Activated naive CD4-positive, alpha-beta T cell treated with anti-CD3 and anti-CD28 coated beads, Interleukin-2, amount 50 U/mL, for 24 hours (primary cell): ENCODE measurements at regions not wholly inside any gene's neighbourhood (a gene's known extent, or its start where the extent isn't known, plus 50 kb on each side); places are given as distances from the start of the nearest gene placed in this dataset.

ENCODE experiments used
- H3K27ac Mint-ChIP-seq: one replicate; pipeline ENCODE4 v1.8.0; 2021; ENCODE audit warnings: mild to moderate bottlenecking, mixed read lengths
- H3K27me3 Mint-ChIP-seq: one replicate; pipeline ENCODE4 v1.8.0; 2021; ENCODE audit warnings: mixed read lengths
- H3K36me3 Mint-ChIP-seq: one replicate; pipeline ENCODE4 v1.8.0; 2021; ENCODE audit warnings: mixed read lengths
- H3K4me1 Mint-ChIP-seq: one replicate; pipeline ENCODE4 v1.8.0; 2021; ENCODE audit warnings: mixed read lengths
- H3K4me3 Mint-ChIP-seq: one replicate; pipeline ENCODE4 v1.8.0; 2021; ENCODE audit warnings: mild to moderate bottlenecking, mixed read lengths
- H3K9me3 Mint-ChIP-seq: one replicate; pipeline ENCODE4 v1.8.0; 2021; ENCODE audit warnings: mixed read lengths

DNA sequence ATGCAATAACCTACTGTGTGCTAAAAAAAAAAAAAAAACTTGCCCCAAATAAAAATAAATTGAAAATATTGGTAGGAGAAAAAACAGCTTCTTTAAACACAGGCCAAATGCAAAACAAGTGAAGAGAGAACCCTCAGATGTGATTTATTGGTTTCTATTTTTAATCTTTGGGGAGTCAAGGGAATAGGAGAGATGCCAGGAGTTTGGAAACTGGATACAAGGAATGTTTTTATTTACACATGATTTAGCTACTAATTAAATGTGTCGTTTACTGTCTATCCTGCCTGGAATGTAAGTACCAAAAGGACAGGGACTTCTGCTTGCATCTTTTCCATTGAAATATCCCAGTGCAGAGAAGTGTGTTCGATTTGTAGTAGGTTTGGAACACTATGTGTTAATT is 810.7 kb downstream of the MAFB start:
- H3K27me3 Mint-ChIP-seq, result peaks cover 4% of the 10 kb centered on the region
- no peaks in the 10 kb centered on the region for H3K36me3 Mint-ChIP-seq
- H3K4me3 Mint-ChIP-seq, result no peak overlapping the region
- no peaks in the 10 kb centered on the region for H3K4me1 Mint-ChIP-seq
- no peak overlapping the region for H3K27ac Mint-ChIP-seq
- H3K9me3 Mint-ChIP-seq, result no peaks in the 10 kb centered on the region

DNA sequence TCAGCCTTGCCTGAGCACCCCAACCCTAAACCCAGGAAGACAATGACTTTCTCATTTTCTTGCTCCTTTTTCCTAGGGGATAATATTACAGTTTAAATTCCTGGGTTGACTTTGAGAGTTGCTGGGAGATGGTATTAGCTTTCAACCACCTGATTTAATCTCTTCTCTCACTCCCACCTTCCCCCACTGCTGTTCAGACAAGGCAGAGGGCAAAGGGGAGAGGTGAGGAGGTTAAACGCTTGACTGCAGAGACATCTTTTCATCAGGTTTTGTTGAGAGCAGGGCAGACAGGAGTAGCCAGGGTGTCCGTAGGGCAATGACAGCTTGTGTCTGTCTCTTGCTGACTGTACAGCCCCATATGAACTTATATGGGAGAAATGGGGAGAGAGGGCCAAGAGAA is 811.2 kb downstream of the MAFB start:
- Mint-ChIP-seq H3K4me3 (no peak overlapping the region), H3K27me3 (peaks cover 4% of the 10 kb centered on the region), H3K4me1 (no peaks in the 10 kb centered on the region), H3K27ac (no peak overlapping the region), H3K9me3 (no peaks in the 10 kb centered on the region), H3K36me3 (no peaks in the 10 kb centered on the region)

DNA sequence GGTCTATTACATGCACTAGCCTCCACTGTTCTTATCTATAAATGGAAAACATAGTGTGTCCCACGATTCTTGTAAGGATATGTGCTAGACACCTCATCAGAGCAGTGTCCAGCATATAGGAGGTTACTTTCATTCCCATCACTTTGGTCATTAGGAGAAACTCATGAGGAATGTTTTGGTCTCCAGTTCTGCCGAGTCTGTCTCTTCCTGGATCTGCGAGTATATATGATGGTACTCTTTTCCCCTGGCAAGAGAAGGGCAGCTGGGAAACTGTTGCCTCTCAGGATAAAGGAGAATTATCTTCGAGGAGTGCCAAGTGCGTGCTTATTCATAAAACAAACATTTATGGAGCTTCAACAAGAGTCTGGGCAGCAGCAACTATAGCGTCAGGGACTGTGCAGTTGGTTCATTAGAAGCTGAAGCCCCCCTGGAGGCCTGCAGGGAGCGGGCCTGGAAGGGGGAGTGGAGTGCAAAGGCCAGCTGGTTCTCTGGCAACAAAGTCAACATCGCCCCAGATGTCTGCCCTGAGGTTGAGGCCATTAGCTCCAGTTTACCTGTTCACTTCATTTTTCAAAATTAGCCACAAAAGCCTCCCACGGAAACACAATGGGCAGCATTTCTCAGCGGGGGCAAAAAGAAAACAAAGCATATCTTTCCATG is 811.9 kb downstream of the MAFB start:
- Mint-ChIP-seq H3K36me3 (no peaks in the 10 kb centered on the region), H3K4me1 (no peaks in the 10 kb centered on the region), H3K27me3 (peaks cover 4% of the 10 kb centered on the region), H3K4me3 (no peak overlapping the region), H3K27ac (no peak overlapping the region), H3K9me3 (no peaks in the 10 kb centered on the region)

DNA sequence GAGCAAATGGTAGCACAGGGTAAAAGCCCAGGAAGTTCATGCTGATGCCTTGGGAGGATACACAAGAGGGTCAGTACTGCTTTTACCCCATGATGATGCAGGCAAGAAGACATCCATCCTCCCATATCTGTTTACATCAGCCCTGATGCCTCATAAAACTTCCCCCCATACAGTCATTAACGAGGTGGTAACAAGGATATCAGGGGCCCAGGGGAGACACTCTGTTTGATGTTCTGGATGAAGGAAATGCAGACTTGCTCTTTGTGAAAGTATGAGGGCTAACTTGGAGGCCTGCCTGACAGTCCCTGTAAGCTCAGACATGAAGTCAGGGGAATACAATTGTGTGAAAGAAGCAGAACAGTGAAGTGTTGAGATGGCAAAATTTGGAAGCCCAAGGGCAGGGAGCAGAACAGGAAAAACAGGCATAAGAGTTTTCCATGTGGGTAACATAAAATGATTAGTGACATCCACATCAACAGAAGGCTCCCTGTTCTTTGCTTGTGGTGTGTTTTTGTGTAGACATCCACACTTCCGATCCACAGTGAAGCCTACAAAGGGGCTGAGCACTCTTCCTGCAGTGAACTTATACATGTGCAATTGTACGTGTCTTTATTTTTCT is 813.4 kb downstream of the MAFB start:
- Mint-ChIP-seq H3K27me3 (peaks cover 4% of the 10 kb centered on the region), H3K36me3 (no peaks in the 10 kb centered on the region), H3K9me3 (no peaks in the 10 kb centered on the region), H3K4me1 (no peaks in the 10 kb centered on the region), H3K27ac (no peak overlapping the region), H3K4me3 (no peak overlapping the region)

DNA sequence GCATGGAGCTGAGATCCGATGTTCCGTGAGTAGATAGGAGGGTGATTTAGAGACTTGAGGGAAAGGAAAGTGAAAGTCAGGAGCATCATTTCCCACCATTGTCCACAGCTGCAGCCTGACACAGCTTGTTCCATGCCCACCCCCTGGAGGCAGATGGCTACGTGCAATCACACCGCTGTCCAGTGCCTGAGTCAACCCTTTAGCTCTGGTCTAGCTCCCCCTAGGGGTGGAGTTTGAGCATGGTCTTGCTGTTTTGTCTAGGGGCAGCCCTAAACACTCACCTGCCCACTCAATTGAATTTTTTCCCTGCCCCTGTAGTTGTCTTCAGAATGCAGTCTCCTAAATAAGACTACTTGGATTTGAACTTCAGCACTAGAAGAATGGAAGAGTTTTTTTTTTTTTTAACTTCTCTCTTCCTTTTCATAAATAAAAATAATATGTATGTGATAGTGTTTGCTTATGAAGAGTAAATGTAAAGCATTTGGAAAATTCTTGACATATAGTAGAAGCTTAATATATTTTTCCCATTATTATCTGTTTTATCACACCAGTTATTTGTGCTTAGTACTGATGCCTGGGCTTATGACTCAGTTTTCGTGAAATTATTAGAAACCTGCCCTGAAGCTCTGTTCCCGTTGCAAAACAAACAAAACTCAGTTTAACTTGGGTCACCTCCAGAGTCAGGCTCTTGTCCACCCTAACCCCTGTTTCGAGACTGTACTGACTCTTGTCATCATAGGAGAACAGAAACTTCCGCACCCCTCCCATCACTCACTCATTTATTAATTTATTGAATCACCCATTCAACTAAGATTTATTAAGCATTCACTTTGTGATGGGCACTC is 814.8 kb downstream of the MAFB start:
- Mint-ChIP-seq H3K27me3 (peaks cover 4% of the 10 kb centered on the region), H3K27ac (no peak overlapping the region), H3K4me1 (no peaks in the 10 kb centered on the region), H3K4me3 (no peak overlapping the region), H3K9me3 (no peaks in the 10 kb centered on the region), H3K36me3 (no peaks in the 10 kb centered on the region)

DNA sequence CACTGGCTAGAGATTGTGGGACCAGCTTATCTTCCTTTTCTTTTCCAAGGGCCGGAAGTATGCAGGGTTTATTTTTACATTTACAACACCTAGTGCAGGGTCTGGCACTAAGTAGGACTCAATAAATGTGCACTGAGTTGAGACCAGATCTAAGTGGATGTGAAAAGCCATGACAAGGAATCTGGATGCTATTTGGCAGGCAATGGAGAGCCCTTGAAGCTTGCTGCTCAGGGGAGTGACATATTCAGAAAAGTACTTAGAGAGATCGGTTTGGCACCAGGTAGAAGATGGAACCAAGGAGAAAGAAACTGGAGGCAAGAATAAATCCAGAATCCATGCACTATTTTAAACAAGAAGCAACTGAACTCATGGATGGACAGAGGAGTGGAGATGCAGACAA is 815.8 kb downstream of the MAFB start:
- Mint-ChIP-seq H3K36me3 (no peaks in the 10 kb centered on the region), H3K4me1 (no peaks in the 10 kb centered on the region), H3K9me3 (no peaks in the 10 kb centered on the region), H3K27ac (no peak overlapping the region), H3K27me3 (peaks cover 4% of the 10 kb centered on the region), H3K4me3 (no peak overlapping the region)

DNA sequence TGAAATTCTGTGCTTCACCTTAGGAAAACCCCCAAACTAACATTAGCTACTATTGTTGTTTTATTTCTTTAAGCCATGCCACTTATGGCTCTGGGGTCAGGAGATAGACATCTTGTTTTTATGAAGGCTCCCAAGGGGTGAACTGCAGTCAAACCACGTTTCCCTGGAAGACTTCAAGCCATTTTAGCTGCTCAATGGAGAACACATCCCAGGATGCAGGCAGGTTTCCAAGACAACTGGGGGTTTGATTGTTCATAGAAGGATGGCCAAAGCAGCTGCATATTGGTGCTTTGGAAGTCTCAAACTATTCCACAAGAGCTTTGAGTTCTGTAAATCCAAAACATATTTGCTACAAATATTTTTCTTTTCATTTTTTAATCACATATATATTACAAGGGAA is 818.0 kb downstream of the MAFB start:
- Mint-ChIP-seq H3K27ac (no peak overlapping the region), H3K4me3 (no peak overlapping the region), H3K36me3 (no peaks in the 10 kb centered on the region), H3K4me1 (no peaks in the 10 kb centered on the region), H3K9me3 (peaks cover 5% of the 10 kb centered on the region), H3K27me3 (no peaks in the 10 kb centered on the region)

DNA sequence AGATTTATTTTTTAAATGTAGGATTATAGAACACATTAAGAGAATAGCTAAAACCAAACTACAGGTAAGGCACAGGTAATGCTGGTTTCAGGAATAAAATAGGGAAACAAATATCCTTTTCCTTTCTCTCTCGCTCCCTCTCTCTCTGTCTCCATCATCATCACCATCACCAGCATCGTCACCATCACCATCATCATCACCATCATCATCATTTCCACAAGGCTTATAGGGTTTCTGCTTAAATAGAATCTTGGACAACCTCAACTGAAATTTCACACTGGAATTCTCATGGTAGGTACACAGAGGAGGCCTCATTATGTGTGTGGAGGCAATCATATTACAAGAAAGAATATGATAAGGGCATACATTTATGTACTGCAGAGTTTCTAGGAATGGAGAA is 823.6 kb downstream of the MAFB start:
- H3K36me3 Mint-ChIP-seq, result no peaks in the 10 kb centered on the region
- no peak overlapping the region for H3K27ac Mint-ChIP-seq
- no peaks in the 10 kb centered on the region for H3K4me1 Mint-ChIP-seq
- H3K9me3 Mint-ChIP-seq, result peaks cover 5% of the 10 kb centered on the region
- no peak overlapping the region for H3K4me3 Mint-ChIP-seq
- H3K27me3 Mint-ChIP-seq, result no peaks in the 10 kb centered on the region

DNA sequence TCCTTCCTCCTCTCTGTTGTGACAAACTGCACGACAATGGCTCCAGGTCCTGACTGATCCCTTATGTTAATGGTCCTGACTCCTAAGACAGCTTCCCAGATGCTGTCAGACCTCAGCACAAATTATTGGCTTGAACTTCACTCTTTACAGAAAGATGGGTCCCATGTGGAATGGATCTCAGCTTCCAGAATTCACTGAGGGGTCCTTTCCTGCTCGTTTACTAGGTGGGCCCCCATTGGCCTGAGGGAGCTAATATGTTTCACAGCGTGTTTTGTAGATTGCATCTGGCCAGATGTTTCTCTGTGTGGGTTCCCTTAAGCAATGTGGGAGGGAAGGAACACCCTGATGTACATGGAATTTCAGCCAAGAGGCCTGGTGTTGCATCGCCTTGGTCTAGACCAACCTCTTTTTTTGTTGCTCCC is 826.6 kb downstream of the MAFB start:
- Mint-ChIP-seq H3K4me3 (no peak overlapping the region), H3K9me3 (peaks cover 5% of the 10 kb centered on the region), H3K4me1 (no peaks in the 10 kb centered on the region), H3K27me3 (peaks cover 4% of the 10 kb centered on the region), H3K36me3 (no peaks in the 10 kb centered on the region), H3K27ac (no peak overlapping the region)

DNA sequence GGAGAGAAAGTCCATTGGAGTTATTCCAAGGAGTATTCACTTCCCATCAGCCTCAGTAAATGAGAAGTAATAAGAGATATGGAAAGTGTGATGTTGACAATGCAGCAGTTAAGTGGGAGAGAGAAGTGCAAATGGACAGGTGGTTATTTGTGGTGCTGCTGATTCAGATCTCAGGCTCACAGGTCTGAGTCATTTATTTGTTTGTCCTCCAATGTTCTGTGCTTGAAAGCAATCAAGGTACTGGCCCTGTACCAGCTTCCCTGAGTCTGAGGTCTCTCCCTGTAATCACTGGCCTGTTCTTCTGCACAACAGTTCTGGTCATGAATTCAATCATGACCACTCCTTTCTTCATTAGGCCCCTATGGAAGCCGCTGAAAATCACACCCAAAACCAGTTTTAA is 827.7 kb downstream of the MAFB start:
- no peak overlapping the region for H3K27ac Mint-ChIP-seq
- H3K27me3 Mint-ChIP-seq, result peaks cover 4% of the 10 kb centered on the region
- H3K4me1 Mint-ChIP-seq, result no peaks in the 10 kb centered on the region
- H3K36me3 Mint-ChIP-seq, result no peaks in the 10 kb centered on the region
- no peak overlapping the region for H3K4me3 Mint-ChIP-seq
- H3K9me3 Mint-ChIP-seq, result peaks cover 5% of the 10 kb centered on the region

DNA sequence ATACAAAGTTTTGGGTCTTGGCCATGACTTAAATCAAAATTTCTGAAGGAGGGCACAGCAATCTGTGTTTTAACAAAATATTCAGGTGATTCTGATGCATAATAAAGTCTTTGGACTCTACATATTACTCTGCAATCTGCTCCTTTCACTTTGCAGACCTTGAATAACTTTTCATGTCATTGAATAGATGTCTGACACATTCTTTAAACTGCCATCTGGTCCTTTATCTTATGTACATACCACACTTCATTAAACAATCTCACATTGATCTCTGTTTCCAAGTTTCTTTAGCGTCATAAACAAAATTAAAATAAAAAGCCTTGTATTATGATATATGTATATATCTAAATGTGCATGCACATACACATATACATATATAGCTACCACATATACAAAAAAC is 831.2 kb downstream of the MAFB start:
- peaks cover 5% of the 10 kb centered on the region for H3K27me3 Mint-ChIP-seq
- H3K4me1 Mint-ChIP-seq, result no peaks in the 10 kb centered on the region
- H3K36me3 Mint-ChIP-seq, result no peaks in the 10 kb centered on the region
- H3K9me3 Mint-ChIP-seq, result peaks cover 10% of the 10 kb centered on the region
- H3K27ac Mint-ChIP-seq, result no peak overlapping the region
- no peak overlapping the region for H3K4me3 Mint-ChIP-seq

DNA sequence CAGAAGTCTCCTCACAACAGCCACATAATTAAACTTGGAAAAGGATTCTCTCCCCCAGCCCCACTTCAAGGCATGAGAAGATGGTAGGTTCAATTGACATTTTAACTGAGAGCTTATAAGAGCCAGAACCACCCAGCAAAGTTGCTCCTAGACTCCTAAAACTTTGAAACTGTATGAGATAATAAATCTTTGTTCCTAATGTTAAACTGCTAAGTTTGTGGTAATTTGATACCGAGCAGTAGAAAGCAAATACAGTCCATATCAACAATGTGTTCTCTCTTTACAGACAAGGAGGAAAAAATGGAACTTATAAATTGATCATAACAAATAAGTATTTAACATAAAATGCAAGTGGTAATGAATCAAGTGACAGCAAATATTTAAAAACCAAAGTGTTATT is 831.8 kb downstream of the MAFB start:
- Mint-ChIP-seq H3K4me3 (no peak overlapping the region), H3K36me3 (no peaks in the 10 kb centered on the region)

DNA sequence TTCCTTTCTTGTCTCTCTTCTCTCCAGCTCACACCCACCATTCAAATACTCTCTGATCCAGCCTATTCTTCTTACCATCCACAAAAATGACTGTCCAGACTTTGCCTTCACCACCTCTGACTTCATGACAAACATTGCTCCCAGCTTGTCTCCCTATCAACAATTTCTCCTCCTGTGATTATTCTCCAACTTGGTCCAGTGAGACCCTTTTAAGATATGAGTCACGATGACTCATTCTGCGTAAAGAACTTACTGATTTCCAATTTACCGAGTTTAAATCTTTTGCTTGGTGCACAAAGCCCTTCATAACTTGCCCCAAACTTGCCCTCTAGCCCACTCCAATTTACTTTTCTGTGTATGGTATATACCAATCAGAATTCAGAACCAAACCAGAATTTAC is 833.2 kb downstream of the MAFB start:
- no peaks in the 10 kb centered on the region for H3K36me3 Mint-ChIP-seq
- H3K4me1 Mint-ChIP-seq, result no peaks in the 10 kb centered on the region
- peaks cover 5% of the 10 kb centered on the region for H3K27me3 Mint-ChIP-seq
- peaks cover 10% of the 10 kb centered on the region for H3K9me3 Mint-ChIP-seq
- no peak overlapping the region for H3K4me3 Mint-ChIP-seq
- H3K27ac Mint-ChIP-seq, result no peak overlapping the region

More for the DNA sequence above, 831.8 kb downstream of the MAFB start:
- Mint-ChIP-seq H3K27ac (no peak overlapping the region), H3K4me1 (no peaks in the 10 kb centered on the region), H3K9me3 (peaks cover 10% of the 10 kb centered on the region), H3K27me3 (peaks cover 5% of the 10 kb centered on the region)

DNA sequence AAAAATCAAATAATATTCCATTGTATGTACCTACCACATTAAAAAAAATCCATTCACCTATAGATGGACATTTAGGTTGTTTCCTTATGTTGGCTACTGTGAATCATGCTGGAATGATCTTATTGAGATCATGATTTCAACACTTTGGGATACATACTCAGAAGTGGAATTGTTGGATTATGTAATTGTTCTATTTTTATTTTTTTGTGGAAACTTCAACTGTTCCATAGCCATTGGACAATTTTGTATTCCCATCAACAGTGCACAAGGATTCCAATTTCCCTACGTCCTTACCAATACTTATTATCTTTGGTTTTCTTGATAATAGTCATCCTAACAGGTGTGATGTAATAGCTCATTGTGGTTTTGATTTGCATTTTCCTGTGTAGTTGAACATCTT is 834.0 kb downstream of the MAFB start:
- peaks cover 10% of the 10 kb centered on the region for H3K9me3 Mint-ChIP-seq
- H3K4me3 Mint-ChIP-seq, result no peak overlapping the region
- no peaks in the 10 kb centered on the region for H3K36me3 Mint-ChIP-seq
- no peaks in the 10 kb centered on the region for H3K4me1 Mint-ChIP-seq
- no peak overlapping the region for H3K27ac Mint-ChIP-seq
- H3K27me3 Mint-ChIP-seq, result peaks cover 5% of the 10 kb centered on the region

DNA sequence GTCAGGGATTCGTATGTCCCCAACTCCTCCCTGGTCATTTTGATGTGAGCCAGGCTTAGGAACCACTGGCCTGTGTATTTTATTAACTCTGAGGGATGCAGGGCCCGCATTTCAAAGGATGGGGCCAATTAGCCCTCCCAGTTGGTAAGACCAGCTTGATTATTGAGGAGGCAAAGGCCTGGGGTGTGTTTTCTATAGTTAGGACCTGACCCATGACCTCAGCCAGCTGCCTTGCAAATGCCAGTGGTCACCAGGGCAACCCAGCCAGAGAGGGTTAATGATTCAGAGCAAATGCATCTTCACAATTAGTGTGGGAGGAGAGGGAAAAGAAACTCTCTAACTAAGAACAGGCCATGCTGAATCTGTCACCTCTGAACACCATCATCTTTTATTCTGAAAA is 835.4 kb downstream of the MAFB start:
- Mint-ChIP-seq H3K4me1 (no peaks in the 10 kb centered on the region), H3K27me3 (peaks cover 3% of the 10 kb centered on the region), H3K27ac (no peak overlapping the region), H3K9me3 (peaks cover 9% of the 10 kb centered on the region), H3K4me3 (no peak overlapping the region), H3K36me3 (no peaks in the 10 kb centered on the region)

DNA sequence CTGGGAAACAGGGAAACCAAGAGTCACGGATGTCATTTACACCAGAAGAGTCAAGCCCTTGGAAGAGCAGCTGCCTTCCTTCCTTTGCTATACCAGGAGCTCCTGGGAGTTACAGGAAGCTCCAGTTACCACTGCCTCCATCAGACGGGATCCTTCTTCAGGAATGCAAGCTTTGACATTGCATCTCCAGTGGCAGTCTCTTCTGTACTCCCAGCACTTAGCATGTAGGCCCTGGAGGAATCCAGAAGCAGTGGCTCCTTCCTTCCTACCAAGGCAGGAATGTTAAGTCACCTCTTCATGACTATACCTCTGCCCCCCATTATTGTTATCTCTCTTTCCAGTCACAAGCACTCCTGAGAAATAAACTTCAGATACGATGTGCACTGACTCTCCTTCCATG is 836.0 kb downstream of the MAFB start:
- no peak overlapping the region for H3K4me3 Mint-ChIP-seq
- peaks cover 5% of the 10 kb centered on the region for H3K9me3 Mint-ChIP-seq
- H3K36me3 Mint-ChIP-seq, result no peaks in the 10 kb centered on the region
- H3K27me3 Mint-ChIP-seq, result peaks cover 2% of the 10 kb centered on the region
- H3K4me1 Mint-ChIP-seq, result no peaks in the 10 kb centered on the region
- no peak overlapping the region for H3K27ac Mint-ChIP-seq
